Ishikawa (cell line): ENCODE measurements at regions not wholly inside any gene's neighbourhood (a gene's known extent, or its start where the extent isn't known, plus 50 kb on each side); places are given as distances from the start of the nearest gene placed in this dataset.

Experiments
- CEBPB ChIP-seq: IDR thresholded peaks from 2 replicates; pipeline ENCODE4 v1.6.1; 2012
- CREB1 ChIP-seq: IDR thresholded peaks from 2 replicates; pipeline ENCODE4 v1.6.1; 2012; ENCODE audit warnings: low read depth
- EGR1 ChIP-seq: IDR thresholded peaks from 2 replicates; pipeline ENCODE4 v1.6.1; 2012
- EP300 ChIP-seq: IDR thresholded peaks from 2 replicates; pipeline ENCODE4 v1.6.1; 2012; ENCODE audit warnings: borderline replicate concordance
- FOXM1 ChIP-seq: IDR thresholded peaks from 2 replicates; pipeline ENCODE4 v1.6.1; 2012; ENCODE audit warnings: low read depth, borderline replicate concordance
- MAX ChIP-seq: IDR thresholded peaks from 2 replicates; pipeline ENCODE4 v1.6.1; 2012
- NFIC ChIP-seq: IDR thresholded peaks from 2 replicates; pipeline ENCODE4 v1.6.1; 2012
- RAD21 ChIP-seq: IDR thresholded peaks from 2 replicates; pipeline ENCODE4 v1.6.1; 2012; ENCODE audit warnings: low read depth
- REST ChIP-seq: IDR thresholded peaks from 2 replicates; pipeline ENCODE4 v1.6.1; 2012; ENCODE audit warnings: low read depth, mild to moderate bottlenecking
- TAF1 ChIP-seq: IDR thresholded peaks from 2 replicates; pipeline ENCODE4 v1.6.1; 2012; ENCODE audit warnings: low read depth, mild to moderate bottlenecking
- TCF12 ChIP-seq: IDR thresholded peaks from 2 replicates; pipeline ENCODE4 v1.6.1; 2012; ENCODE audit warnings: low read depth
- TEAD4 ChIP-seq: IDR thresholded peaks from 2 replicates; pipeline ENCODE4 v1.6.1; 2012
- YY1 ChIP-seq: IDR thresholded peaks from 2 replicates; pipeline ENCODE4 v1.6.1; 2012; ENCODE audit warnings: low read depth
- ZBTB7A ChIP-seq: IDR thresholded peaks from 2 replicates; pipeline ENCODE4 v1.6.1; 2012; ENCODE audit warnings: low read depth
- TF ChIP-seq, protein P1 (sequence below): IDR thresholded peaks from 2 replicates; pipeline ENCODE4 v1.6.1; 2012

GRCh38 chr3:118760585-118761290, 273.9 kb downstream of the IGSF11 start:
- no peak for TF ChIP-seq TEAD4
- no peak for TF ChIP-seq MAX
- TF ChIP-seq, protein P1, sequence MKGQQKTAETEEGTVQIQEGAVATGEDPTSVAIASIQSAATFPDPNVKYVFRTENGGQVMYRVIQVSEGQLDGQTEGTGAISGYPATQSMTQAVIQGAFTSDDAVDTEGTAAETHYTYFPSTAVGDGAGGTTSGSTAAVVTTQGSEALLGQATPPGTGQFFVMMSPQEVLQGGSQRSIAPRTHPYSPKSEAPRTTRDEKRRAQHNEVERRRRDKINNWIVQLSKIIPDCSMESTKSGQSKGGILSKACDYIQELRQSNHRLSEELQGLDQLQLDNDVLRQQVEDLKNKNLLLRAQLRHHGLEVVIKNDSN = no peak
- TF ChIP-seq EP300 = no peak
- TF ChIP-seq FOXM1 = no peak
- no peak for TF ChIP-seq CREB1
- no peak for TF ChIP-seq EGR1
- no peak for TF ChIP-seq RAD21
- no peak for TF ChIP-seq NFIC
- no peak for TF ChIP-seq TCF12

GRCh38 chr3:118761291-118761606, 273.4 kb downstream of the IGSF11 start:
- TF ChIP-seq MAX (no peak), ZBTB7A (no peak), YY1 (no peak), NFIC (no peak), TCF12 (no peak), REST (no peak), RAD21 (no peak), CREB1 (no peak), TEAD4 (no peak), FOXM1 (no peak)
- TF ChIP-seq, protein P1 = no peak

DNA sequence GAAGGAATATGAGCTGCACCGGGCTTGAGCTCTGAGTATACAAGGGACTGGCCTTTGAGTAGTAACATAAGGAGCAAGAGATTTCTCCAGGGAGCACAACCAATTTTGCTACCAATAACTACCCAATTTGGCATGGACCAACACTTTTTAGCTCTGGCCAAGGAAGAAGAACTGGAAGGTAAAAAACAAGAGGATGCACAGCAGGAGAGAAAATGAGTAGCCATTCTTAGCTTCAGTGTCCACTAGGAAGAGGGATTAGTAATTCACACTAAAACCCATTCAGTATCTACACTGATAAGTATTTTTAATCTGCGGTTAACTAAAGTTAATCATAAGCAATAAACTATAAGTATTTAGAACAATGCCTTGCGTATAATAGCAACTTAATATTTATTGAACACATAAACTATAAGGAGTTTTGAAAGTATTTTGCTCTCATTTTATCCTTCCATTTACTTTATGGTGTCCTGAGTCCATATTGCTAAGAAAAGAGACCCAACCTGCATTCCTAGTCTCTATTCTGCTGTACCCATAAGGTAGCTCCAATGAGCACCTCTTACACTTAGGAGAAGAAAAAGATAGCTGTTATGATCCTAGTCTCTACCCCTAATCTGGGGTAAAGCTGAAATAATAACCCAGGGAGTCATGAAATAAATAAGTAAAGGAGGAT, 268.9 kb downstream of the IGSF11 start:
- TF ChIP-seq TEAD4 (no peak), NFIC (no peak), TAF1 (no peak), TCF12 (no peak), FOXM1 (no peak), CEBPB (no peak), MAX (no peak), YY1 (no peak), ZBTB7A (no peak), CREB1 (no peak), EGR1 (no peak), RAD21 (no peak), EP300 (no peak), REST (no peak)
- TF ChIP-seq, protein P1 = no peak

- TF ChIP-seq EP300 = no peak
- no peak for TF ChIP-seq CEBPB
- TF ChIP-seq, protein P1 = no peak
- TF ChIP-seq TEAD4 = no peak
- no peak for TF ChIP-seq TCF12
- TF ChIP-seq REST = no peak
- TF ChIP-seq NFIC = no peak
- no peak for TF ChIP-seq EGR1
- TF ChIP-seq YY1 = no peak
- no peak for TF ChIP-seq FOXM1
- TF ChIP-seq ZBTB7A = no peak
- TF ChIP-seq RAD21 = no peak
- no peak for TF ChIP-seq MAX
- no peak for TF ChIP-seq CREB1
- TF ChIP-seq TAF1 = no peak
Observed at GRCh38 chr3:118766306-118766669, 268.4 kb downstream of the IGSF11 start.
